SK-N-MC (cell line): ENCODE measurements at regions not wholly inside any gene's neighbourhood (a gene's known extent, or its start where the extent isn't known, plus 50 kb on each side); places are given as distances from the start of the nearest gene placed in this dataset.

Experiments used
- DNase-seq: peaks from one replicate; pipeline ENCODE4 v3.0.0-alpha.2; 2011; ENCODE audit warnings: low read depth, low spot score
- H3K27ac ChIP-seq: fragments of 200-600 bp; sonication (generic); 2 replicates; pipeline ENCODE4 v1.5.1; 2016; ENCODE audit warnings: mixed run types
- H3K36me3 ChIP-seq: fragments of 200-600 bp; sonication (generic); 2 replicates; pipeline ENCODE4 v1.6.1; 2017; ENCODE audit warnings: antibody characterized with exemption, low read length, mixed read lengths; ENCODE audit not compliant: insufficient read depth
- H3K4me3 ChIP-seq: fragments of 200-600 bp; sonication (generic); 2 replicates; pipeline ENCODE4 v1.5.1; 2016
- H3K9ac ChIP-seq: fragments of 200-600 bp; sonication (generic); 2 replicates; pipeline ENCODE4 v1.8.0; 2017; ENCODE audit warnings: mixed run types, mixed read lengths; ENCODE audit not compliant: insufficient read length
- H3K9me3 ChIP-seq: fragments of 200-600 bp; sonication (generic); 2 replicates; pipeline ENCODE4 v1.6.1; 2017; ENCODE audit warnings: low read depth, mild to moderate bottlenecking, antibody characterized with exemption, low read length, moderate library complexity, mixed read lengths
- EZH2 ChIP-seq: fragments of 200-600 bp; sonication (generic); IDR thresholded peaks from one replicate; pipeline ENCODE4 v1.6.1; 2017; ENCODE audit warnings: antibody characterized with exemption
- FOXP2 ChIP-seq: optimal IDR thresholded peaks from 2 replicates; pipeline ENCODE3; 2011; ENCODE audit warnings: mild to moderate bottlenecking, moderate library complexity; ENCODE audit not compliant: insufficient read depth; ENCODE audit errors: extremely low read length, control extremely low read depth
- POLR2AphosphoS5 ChIP-seq: IDR thresholded peaks from 2 replicates; pipeline ENCODE4 v1.6.1; 2012; ENCODE audit warnings: mild to moderate bottlenecking, low read depth, low read length, borderline replicate concordance

DNA sequence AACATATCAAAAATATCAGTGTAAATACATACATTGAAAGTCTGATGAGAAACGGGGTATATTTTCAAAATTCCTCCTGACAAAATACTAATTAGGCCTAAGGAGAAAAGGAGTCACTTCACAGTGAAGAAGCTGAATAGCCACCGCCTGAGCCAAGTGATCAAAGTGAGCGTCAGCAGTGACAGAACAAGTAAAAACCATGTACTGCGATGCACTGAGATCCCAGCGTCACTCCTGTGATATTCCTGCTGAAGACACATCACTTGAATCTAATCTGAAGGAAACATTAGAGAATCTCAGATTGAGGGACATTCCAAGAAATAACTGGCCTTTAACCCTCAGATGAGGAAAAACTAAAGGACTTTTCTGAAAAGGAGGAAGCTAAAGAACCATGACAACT is 285.3 kb downstream of the EN1 start:
- TF ChIP-seq EZH2 (no peak), FOXP2 (no peak)
- H3K4me3 ChIP-seq: no peak overlapping the region

DNA sequence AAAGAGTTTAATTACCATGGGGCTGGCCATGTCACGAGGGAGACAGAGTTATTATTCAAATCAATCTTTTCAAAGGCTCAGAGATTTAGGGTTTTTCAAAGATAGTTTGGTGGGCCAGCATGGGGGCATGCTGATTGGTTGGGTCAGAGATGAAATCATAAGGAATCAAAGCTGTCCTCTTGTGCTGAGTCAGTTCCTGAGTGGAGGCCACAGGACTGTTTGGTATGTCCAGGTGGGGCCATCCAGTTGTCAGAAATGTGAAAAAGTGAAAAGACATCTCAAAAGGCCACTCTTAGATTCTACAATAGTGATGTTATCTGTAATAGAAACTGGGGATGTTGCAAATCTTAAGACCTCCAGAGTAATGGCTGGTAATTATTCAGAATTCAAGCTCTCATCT is 288.6 kb downstream of the EN1 start:
- Histone ChIP-seq H3K9me3 (no peaks in the 10 kb centered on the region), H3K36me3 (no peaks in the 10 kb centered on the region), H3K9ac (no peak overlapping the region), H3K4me3 (no peak overlapping the region), H3K27ac (no peak overlapping the region)
- DNase-seq: no peak
- TF ChIP-seq FOXP2 (no peak), POLR2AphosphoS5 (no peak), EZH2 (no peak)

More for the DNA sequence above, 285.3 kb downstream of the EN1 start:
- DNase-seq: no peak
- H3K36me3 ChIP-seq: no peaks in the 10 kb centered on the region
- H3K9ac ChIP-seq: no peak overlapping the region
- no peak overlapping the region for H3K27ac ChIP-seq
- no peaks in the 10 kb centered on the region for H3K9me3 ChIP-seq

DNA sequence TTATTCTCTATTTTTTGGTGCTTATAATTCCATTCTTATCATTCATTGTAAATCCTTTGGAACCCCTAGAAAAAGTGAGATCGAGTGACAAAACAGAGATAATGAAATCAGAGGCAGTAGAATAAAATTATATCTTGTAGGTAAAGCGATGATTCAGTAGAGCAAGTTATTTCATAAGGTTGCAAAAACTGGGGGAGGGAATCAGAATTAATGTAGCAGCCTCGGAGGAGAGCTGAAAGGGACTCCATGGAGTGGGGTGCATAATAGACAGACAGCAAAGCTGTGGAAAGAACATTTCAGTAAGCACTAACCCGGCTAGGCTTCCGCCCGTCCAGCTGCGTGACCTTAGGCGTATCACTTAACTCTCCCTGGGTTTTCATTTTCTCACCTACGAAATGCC is 289.7 kb downstream of the EN1 start:
- Histone ChIP-seq H3K27ac (no peak overlapping the region), H3K36me3 (no peaks in the 10 kb centered on the region), H3K9ac (no peak overlapping the region), H3K9me3 (no peaks in the 10 kb centered on the region), H3K4me3 (no peak overlapping the region)
- DNase-seq: no peak
- TF ChIP-seq POLR2AphosphoS5: no peak
- TF ChIP-seq FOXP2: no peak

DNA sequence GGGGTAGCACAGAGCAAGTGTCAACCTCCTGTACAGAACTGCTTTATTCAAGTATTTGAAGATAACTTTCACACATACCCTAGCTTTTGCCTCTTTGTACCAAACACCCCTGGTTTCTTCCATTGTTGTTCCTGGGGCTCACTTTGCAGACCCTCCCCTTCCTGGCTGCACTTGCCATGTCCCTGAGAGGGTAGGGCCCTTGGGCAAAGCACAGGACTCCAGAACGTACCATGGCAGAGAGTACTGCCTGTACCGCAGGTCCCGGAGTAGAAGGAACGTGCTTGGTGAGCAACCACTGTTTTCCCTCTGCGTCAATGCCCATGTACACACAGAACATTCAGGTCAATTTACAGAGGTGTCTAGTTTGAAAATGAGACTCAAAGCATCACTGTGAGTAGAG is 290.4 kb downstream of the EN1 start:
- DNase-seq: no peak
- H3K4me3 ChIP-seq: no peak overlapping the region
- no peaks in the 10 kb centered on the region for H3K9me3 ChIP-seq
- H3K27ac ChIP-seq: no peak overlapping the region
- TF ChIP-seq EZH2 (no peak), POLR2AphosphoS5 (no peak), FOXP2 (no peak)
- no peak overlapping the region for H3K9ac ChIP-seq
- no peaks in the 10 kb centered on the region for H3K36me3 ChIP-seq

DNA sequence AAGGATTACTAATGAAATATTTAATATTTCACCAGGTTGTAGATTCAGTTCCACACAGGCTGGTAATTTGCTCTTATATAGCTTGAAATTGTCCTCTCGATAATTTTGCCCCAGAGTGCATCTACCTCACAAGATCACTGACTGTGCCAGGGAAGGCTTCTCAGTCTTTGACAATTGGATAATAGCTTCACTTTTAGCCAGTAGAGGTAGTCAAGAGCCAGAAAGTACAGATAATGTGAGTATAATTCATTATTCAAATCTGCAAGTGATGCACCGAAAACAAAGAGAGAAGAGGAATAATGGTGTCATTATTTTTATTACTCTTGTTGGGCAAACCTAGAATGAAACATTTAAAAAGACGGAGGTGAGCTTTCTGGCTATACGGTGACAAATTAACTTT is 292.8 kb downstream of the EN1 start:
- no peak overlapping the region for H3K27ac ChIP-seq
- no peaks in the 10 kb centered on the region for H3K9me3 ChIP-seq
- no peaks in the 10 kb centered on the region for H3K36me3 ChIP-seq
- TF ChIP-seq POLR2AphosphoS5 (no peak), EZH2 (no peak), FOXP2 (no peak)
- H3K9ac ChIP-seq: no peak overlapping the region
- DNase-seq: no peak
- H3K4me3 ChIP-seq: no peak overlapping the region

DNA sequence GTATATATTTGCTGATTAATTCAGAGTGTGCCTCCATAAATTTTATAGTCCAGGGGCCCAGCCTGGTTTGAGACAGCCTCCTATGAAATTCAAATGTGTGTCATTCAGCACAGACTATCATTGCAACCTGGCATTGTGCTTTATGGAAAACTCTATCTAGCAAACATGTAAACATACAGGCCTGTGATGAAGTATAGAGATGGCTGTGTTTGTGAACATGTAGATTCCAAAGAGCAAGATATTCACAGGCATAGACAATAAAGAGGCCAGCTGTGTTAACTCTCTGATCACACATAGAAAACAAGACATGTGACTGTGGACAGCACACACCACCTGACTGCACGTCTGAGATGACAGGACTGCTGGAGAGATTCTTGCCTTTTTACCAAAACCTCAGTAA is 297.9 kb downstream of the EN1 start:
- H3K4me3 ChIP-seq: no peak overlapping the region
- no peaks in the 10 kb centered on the region for H3K9me3 ChIP-seq
- no peak overlapping the region for H3K9ac ChIP-seq
- DNase-seq: no peak
- no peak for TF ChIP-seq FOXP2
- TF ChIP-seq EZH2: no peak
- no peak for TF ChIP-seq POLR2AphosphoS5
- no peaks in the 10 kb centered on the region for H3K36me3 ChIP-seq
- no peak overlapping the region for H3K27ac ChIP-seq

DNA sequence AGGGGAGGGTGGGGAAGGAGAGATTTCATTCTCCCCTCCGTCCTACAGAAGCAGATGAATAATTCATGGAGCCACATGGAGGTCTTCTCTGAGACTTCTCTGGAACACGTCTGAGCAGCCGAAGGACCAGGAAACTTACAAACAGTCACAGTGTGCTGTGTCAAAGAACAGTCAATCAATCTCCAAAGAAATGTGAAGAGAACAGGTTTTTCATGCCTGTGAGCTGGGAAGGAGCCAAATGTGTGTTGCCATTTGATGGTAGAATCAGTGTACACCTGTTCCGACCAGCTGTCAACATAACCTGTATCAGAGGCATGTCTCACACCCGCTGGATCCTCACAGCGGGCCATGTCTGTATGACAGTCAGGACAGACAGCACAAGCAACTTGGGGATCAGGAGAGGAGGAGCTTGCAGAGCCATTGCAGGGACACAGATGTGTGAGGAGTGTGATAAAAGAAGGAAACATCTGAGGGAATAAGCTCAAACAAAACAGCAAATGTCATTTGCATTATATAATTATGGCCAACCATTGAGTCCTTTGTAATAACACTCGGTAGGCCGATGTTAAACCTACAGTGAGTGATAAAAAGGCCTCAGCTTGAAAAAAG is 298.5 kb downstream of the EN1 start:
- H3K9me3 ChIP-seq: no peaks in the 10 kb centered on the region
- no peak overlapping the region for H3K4me3 ChIP-seq
- H3K9ac ChIP-seq: no peak overlapping the region
- no peaks in the 10 kb centered on the region for H3K36me3 ChIP-seq
- TF ChIP-seq POLR2AphosphoS5 (no peak), EZH2 (no peak), FOXP2 (no peak)
- DNase-seq: no peak
- H3K27ac ChIP-seq: no peak overlapping the region

DNA sequence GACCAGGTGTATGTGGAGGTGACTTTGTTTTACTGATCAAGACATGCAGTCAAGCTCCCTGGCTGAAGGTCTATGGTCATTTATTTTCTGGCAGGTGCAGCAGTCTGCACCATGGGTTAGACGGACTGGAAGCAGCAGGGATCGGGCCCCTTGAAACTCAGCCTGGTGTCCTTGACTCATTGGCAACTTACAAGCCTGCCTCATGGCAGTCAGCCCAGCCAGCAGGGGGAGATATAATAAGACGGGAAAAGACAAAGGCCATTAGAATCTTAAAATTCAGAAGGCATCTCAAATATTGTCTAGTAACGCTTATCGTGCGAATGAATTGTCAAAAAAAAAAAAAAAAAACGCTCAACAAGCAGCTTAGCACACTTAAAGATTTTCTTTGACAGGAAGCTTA is 308.2 kb downstream of the EN1 start:
- no peak overlapping the region for H3K4me3 ChIP-seq
- DNase-seq: no peak

DNA sequence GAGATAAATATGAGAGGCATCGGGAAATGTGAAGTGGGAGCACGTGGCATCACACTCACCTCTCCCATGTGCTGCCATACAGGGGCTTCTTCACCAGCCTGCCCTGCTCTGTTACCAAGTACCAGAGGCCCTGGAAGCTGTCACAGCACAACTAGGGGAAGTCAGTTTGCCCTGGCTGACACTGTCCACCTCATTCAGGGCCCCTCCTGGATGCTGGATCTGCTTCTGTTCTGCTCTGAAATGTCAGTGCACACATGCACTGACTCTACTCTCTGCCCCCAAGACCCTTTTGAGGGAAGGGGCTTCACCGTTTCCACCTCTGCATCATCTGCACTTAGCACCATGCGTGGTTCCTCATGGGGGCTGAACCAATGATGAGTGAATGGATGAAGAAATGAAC is 311.1 kb downstream of the EN1 start:
- TF ChIP-seq EZH2 (no peak), POLR2AphosphoS5 (no peak), FOXP2 (no peak)
- H3K27ac ChIP-seq: no peak overlapping the region
- no peak overlapping the region for H3K4me3 ChIP-seq
- no peak for DNase-seq
- no peak overlapping the region for H3K9ac ChIP-seq
- H3K36me3 ChIP-seq: no peaks in the 10 kb centered on the region
- H3K9me3 ChIP-seq: no peaks in the 10 kb centered on the region

More for the DNA sequence above, 308.2 kb downstream of the EN1 start:
- Histone ChIP-seq H3K27ac (no peak overlapping the region), H3K9ac (no peak overlapping the region), H3K9me3 (no peaks in the 10 kb centered on the region), H3K36me3 (no peaks in the 10 kb centered on the region)
- TF ChIP-seq EZH2: no peak
- TF ChIP-seq FOXP2: no peak
